ENCODE measurements at regions not wholly inside any gene's neighbourhood (a gene's known extent, or its start where the extent isn't known, plus 50 kb on each side); places are given as distances from the start of the nearest gene placed in this dataset.

GRCh38 chr5:158256096-158256495 lies 397.2 kb upstream of the CLINT1 start:
- Histone ChIP-seq H3K27ac (no peak overlapping the region), H3K9me3 (no peaks in the 10 kb centered on the region), H3K4me3 (no peak overlapping the region), H3K4me1 (no peaks in the 10 kb centered on the region), H3K36me3 (no peaks in the 10 kb centered on the region), H3K27me3 (no peaks in the 10 kb centered on the region)
- 82 to 89% methylated on average over 2 of the region's 2 CpGs for WGBS, 2 donors
- FAIRE-seq: no peak
- no peak for TF ChIP-seq CTCF (IDR thresholded peaks at IDR 0.05)
- no peak for DNase-seq
- ATAC-seq: no peak
- intact Hi-C loops (cut with DNase I): no loop called here

GRCh38 chr5:158255609-158256008 lies 396.7 kb upstream of the CLINT1 start:
- H3K9me3 ChIP-seq: no peaks in the 10 kb centered on the region
- H3K27ac ChIP-seq: no peak overlapping the region
- H3K27me3 ChIP-seq: no peaks in the 10 kb centered on the region
- FAIRE-seq: no peak
- intact Hi-C loops (cut with DNase I): no loop called here
- no peaks in the 10 kb centered on the region for H3K4me1 ChIP-seq
- H3K4me3 ChIP-seq: no peak overlapping the region
- DNase-seq: no peak
- no peaks in the 10 kb centered on the region for H3K36me3 ChIP-seq
- 82 to 90% methylated on average over 1 of the region's 1 CpG for WGBS, 2 donors
- TF ChIP-seq CTCF (IDR thresholded peaks at IDR 0.05): no peak
- no peak for ATAC-seq

- Histone ChIP-seq H3K4me1 (no peaks in the 10 kb centered on the region), H3K9me3 (no peaks in the 10 kb centered on the region), H3K27me3 (no peaks in the 10 kb centered on the region), H3K27ac (no peak overlapping the region), H3K36me3 (no peaks in the 10 kb centered on the region), H3K4me3 (no peak overlapping the region)
- DNase-seq: no peak
- no peak for ATAC-seq
- intact Hi-C loops (cut with DNase I): no loop called here
- no peak for TF ChIP-seq CTCF (IDR thresholded peaks at IDR 0.05)
- FAIRE-seq: no peak
- WGBS, 2 donors: 60 to 70% methylated on average over 6 of the region's 6 CpGs
Observed at GRCh38 chr5:158246661-158247060, 387.7 kb upstream of the CLINT1 start.

- Histone ChIP-seq H3K4me3 (no peak overlapping the region), H3K9me3 (no peaks in the 10 kb centered on the region), H3K4me1 (no peaks in the 10 kb centered on the region), H3K27me3 (no peaks in the 10 kb centered on the region), H3K27ac (no peak overlapping the region), H3K36me3 (no peaks in the 10 kb centered on the region)
- intact Hi-C loops (cut with DNase I): no loop called here
- TF ChIP-seq CTCF (IDR thresholded peaks at IDR 0.05): no peak
- DNase-seq (no peak), FAIRE-seq (no peak), ATAC-seq (no peak)
Observed at GRCh38 chr5:158245513-158245912, 386.6 kb upstream of the CLINT1 start.

- no peaks in the 10 kb centered on the region for H3K36me3 ChIP-seq
- no peaks in the 10 kb centered on the region for H3K4me1 ChIP-seq
- no peaks in the 10 kb centered on the region for H3K27me3 ChIP-seq
- no peak overlapping the region for H3K4me3 ChIP-seq
- intact Hi-C loops (cut with DNase I): no loop called here
- FAIRE-seq: no peak
- no peak for TF ChIP-seq CTCF (IDR thresholded peaks at IDR 0.05)
- 63 to 69% methylated on average over 3 of the region's 3 CpGs for WGBS, 2 donors
- H3K9me3 ChIP-seq: no peaks in the 10 kb centered on the region
- DNase-seq: no peak
- ATAC-seq: no peak
- no peak overlapping the region for H3K27ac ChIP-seq
Observed at GRCh38 chr5:158244882-158245281, 385.9 kb upstream of the CLINT1 start.

Measured in pancreas (tissue), 10 donors.